ENCODE measurements at regions not wholly inside any gene's neighbourhood (a gene's known extent, or its start where the extent isn't known, plus 50 kb on each side); places are given as distances from the start of the nearest gene placed in this dataset.

- Histone ChIP-seq H4K20me1 (ENCODE audit: insufficient read depth, low read length) (no peaks in the 10 kb centered on the region), H3K9ac (ENCODE audit: low read depth, low read length) (no peak overlapping the region), H3K4me3 (ENCODE audit: low read depth in 1 of 2, low read length in 2 of 2) (no peak overlapping the region), H3K27ac (ENCODE audit: low read length) (no peak overlapping the region), H3K9me3 (ENCODE audit: insufficient read depth, low read length, severe bottlenecking) (no peaks in the 10 kb centered on the region), H2AFZ (ENCODE audit: low read depth, low read length) (no peak overlapping the region), H3K4me2 (ENCODE audit: insufficient read depth, low read length) (no peak overlapping the region), H3K36me3 (ENCODE audit: insufficient read depth, low read length) (no peaks in the 10 kb centered on the region), H3K79me2 (ENCODE audit: insufficient read depth, low read length) (no peaks in the 10 kb centered on the region), H3K4me1 (ENCODE audit: insufficient read depth, low read length) (no peaks in the 10 kb centered on the region), H3K27me3 (ENCODE audit: insufficient read depth, low read length, poor library complexity) (no peaks in the 10 kb centered on the region)
- ATAC-seq (ENCODE audit: insufficient read depth, low read depth) (no peak), DNase-seq (no peak)
- TF ChIP-seq CTCF (IDR thresholded peaks at IDR 0.05; ENCODE audit: borderline replicate concordance, extremely low read depth, low read length, poor library complexity, severe bottlenecking) (no peak), EZH2 (IDR thresholded peaks at IDR 0.05; ENCODE audit: borderline replicate concordance, low read depth, low read length, severe bottlenecking) (no peak)
Measured at GRCh38 chr2:9745153-9745899, 97.9 kb upstream of the TAF1B start.

- Histone ChIP-seq H3K27me3 (ENCODE audit: insufficient read depth, low read length, poor library complexity) (no peaks in the 10 kb centered on the region), H3K4me1 (ENCODE audit: insufficient read depth, low read length) (no peaks in the 10 kb centered on the region)
- DNase-seq, result no peak
Measured at GRCh38 chr2:9747396-9747795, 95.9 kb upstream of the TAF1B start.

GRCh38 chr2:9748577-9748976 lies 94.7 kb upstream of the TAF1B start:
- no peak overlapping the region for H3K9ac ChIP-seq (ENCODE audit: low read depth, low read length)
- no peaks in the 10 kb centered on the region for H3K9me3 ChIP-seq (ENCODE audit: insufficient read depth, low read length, severe bottlenecking)
- no peak overlapping the region for H3K4me3 ChIP-seq (ENCODE audit: low read depth in 1 of 2, low read length in 2 of 2)
- H4K20me1 ChIP-seq (ENCODE audit: insufficient read depth, low read length), result no peaks in the 10 kb centered on the region
- TF ChIP-seq CTCF (IDR thresholded peaks at IDR 0.05; ENCODE audit: borderline replicate concordance, extremely low read depth, low read length, poor library complexity, severe bottlenecking), result no peak
- no peak for TF ChIP-seq EZH2 (IDR thresholded peaks at IDR 0.05; ENCODE audit: borderline replicate concordance, low read depth, low read length, severe bottlenecking)
- ATAC-seq (ENCODE audit: insufficient read depth, low read depth), result no peak
- H3K27ac ChIP-seq (ENCODE audit: low read length), result no peak overlapping the region
- H3K79me2 ChIP-seq (ENCODE audit: insufficient read depth, low read length), result no peaks in the 10 kb centered on the region
- no peak overlapping the region for H2AFZ ChIP-seq (ENCODE audit: low read depth, low read length)
- no peak overlapping the region for H3K4me2 ChIP-seq (ENCODE audit: insufficient read depth, low read length)
- H3K4me1 ChIP-seq (ENCODE audit: insufficient read depth, low read length), result no peaks in the 10 kb centered on the region
- no peaks in the 10 kb centered on the region for H3K36me3 ChIP-seq (ENCODE audit: insufficient read depth, low read length)
- H3K27me3 ChIP-seq (ENCODE audit: insufficient read depth, low read length, poor library complexity), result no peaks in the 10 kb centered on the region
- no peak for DNase-seq

More at GRCh38 chr2:9747396-9747795, 95.9 kb upstream of the TAF1B start:
- Histone ChIP-seq H3K4me3 (ENCODE audit: low read depth in 1 of 2, low read length in 2 of 2) (no peak overlapping the region), H3K9me3 (ENCODE audit: insufficient read depth, low read length, severe bottlenecking) (no peaks in the 10 kb centered on the region), H3K4me2 (ENCODE audit: insufficient read depth, low read length) (no peak overlapping the region), H3K79me2 (ENCODE audit: insufficient read depth, low read length) (no peaks in the 10 kb centered on the region), H3K36me3 (ENCODE audit: insufficient read depth, low read length) (no peaks in the 10 kb centered on the region), H3K27ac (ENCODE audit: low read length) (no peak overlapping the region), H4K20me1 (ENCODE audit: insufficient read depth, low read length) (no peaks in the 10 kb centered on the region), H3K9ac (ENCODE audit: low read depth, low read length) (no peak overlapping the region), H2AFZ (ENCODE audit: low read depth, low read length) (no peak overlapping the region)
- TF ChIP-seq EZH2 (IDR thresholded peaks at IDR 0.05; ENCODE audit: borderline replicate concordance, low read depth, low read length, severe bottlenecking) (no peak), CTCF (IDR thresholded peaks at IDR 0.05; ENCODE audit: borderline replicate concordance, extremely low read depth, low read length, poor library complexity, severe bottlenecking) (no peak)
- no peak for ATAC-seq (ENCODE audit: insufficient read depth, low read depth)
